K562 (cell line): ENCODE measurements at regions not wholly inside any gene's neighbourhood (a gene's known extent, or its start where the extent isn't known, plus 50 kb on each side); places are given as distances from the start of the nearest gene placed in this dataset.

Experiments used
- ATAC-seq: fragments of 200-7000 bp; cut with Tn5 transposase; 3 replicates; pipeline ENCODE4 v1.9.1; 2020; ENCODE audit warnings: moderate library complexity
- BruUV-seq: library from RNA; stranded (reverse); fragments of 400-500 nt; replicated peaks from 2 replicates; lab custom pipeline; 2021; lab: Mats Ljungman, UMichigan
- CTCF ChIA-PET: fragments of 300-600 bp; formaldehyde crosslinking; extraction: SDS; loops from one replicate; lab custom pipeline; 2021; ENCODE audit warnings: low intra/inter-chr PET ratio; lab: Yijun Ruan, JAX
- POLR2A ChIA-PET: fragments of 300-600, 350-650 bp; sonication (Branson Sonifier 250); formaldehyde crosslinking; extraction: SDS; loops from one replicate; lab custom pipeline; 2021; ENCODE audit warnings: antibody characterized with exemption, inconsistent platforms; lab: Yijun Ruan, JAX
- DNase-seq, 4 experiments: peaks; one replicate each; pipeline versions ENCODE4 v3.0.0 to v3.0.0-alpha.2; 2011 to 2018; ENCODE audit warnings: low spot score in 3 of 4, mixed read lengths in 3 of 4; ENCODE audit errors: extremely low read depth in 1 of 4
- FAIRE-seq: peaks from 2 replicates; lab custom pipeline; 2011; peaks lifted over from hg19 to GRCh38; lab: Jason Lieb, UNC
- H2AFZ ChIP-seq: 2 replicates; pipeline ENCODE4 v1.6.0; 2011; ENCODE audit warnings: low read depth, low read length, control low read depth, inconsistent platforms
- H3K27ac ChIP-seq: fragments of 200-600 bp; 3 replicates; pipeline ENCODE4 v1.8.0; 2011; ENCODE audit warnings: low read depth, mild to moderate bottlenecking, control low read depth, inconsistent platforms, low read length, moderate library complexity, mixed read lengths; ENCODE audit errors: extremely low read depth
- H3K27me3 ChIP-seq, 2 experiments: fragments of 300-600 bp in 1 of 2; 2 replicates in 1 of 2; 3 replicates in 1 of 2; pipeline versions ENCODE4 v1.6.0 to v1.8.0; 2011; ENCODE audit warnings: inconsistent platforms in 2 of 2, low read length in 2 of 2, mild to moderate bottlenecking in 1 of 2, mixed read lengths in 1 of 2, moderate library complexity in 1 of 2; ENCODE audit not compliant: control insufficient read depth in 2 of 2, insufficient read depth in 2 of 2
- H3K36me3 ChIP-seq: fragments of 300-600 bp; 3 replicates; pipeline ENCODE4 v1.8.0; 2011; ENCODE audit warnings: mild to moderate bottlenecking, low read length, inconsistent platforms; ENCODE audit not compliant: control insufficient read depth, insufficient read depth
- H3K4me1 ChIP-seq, 2 experiments: fragments of 200-600 bp in 1 of 2; replicated peaks in 1 of 2; 2 replicates in 1 of 2; 3 replicates in 1 of 2; pipeline versions ENCODE4 v1.5.1 to v1.8.0; 2011; ENCODE audit warnings: inconsistent platforms in 2 of 2, low read length in 2 of 2, mild to moderate bottlenecking in 1 of 2, mixed read lengths in 1 of 2, moderate library complexity in 1 of 2; ENCODE audit not compliant: control insufficient read depth in 2 of 2, insufficient read depth in 2 of 2
- H3K4me2 ChIP-seq: 2 replicates; pipeline ENCODE4 v1.6.1; 2011; ENCODE audit warnings: low read length, control low read depth, inconsistent platforms, mixed read lengths; ENCODE audit not compliant: insufficient read depth
- H3K4me3 ChIP-seq: fragments of 200-600 bp; sonication (generic), shearing (Covaris generic); 2 replicates; pipeline ENCODE4 v1.5.1; 2016; ENCODE audit warnings: control low read depth, inconsistent platforms
- H3K79me2 ChIP-seq: fragments of 200-600 bp; 3 replicates; pipeline ENCODE4 v1.8.0; 2011; ENCODE audit warnings: low read length, inconsistent platforms; ENCODE audit not compliant: control insufficient read depth, insufficient read depth
- H3K9ac ChIP-seq, 2 experiments: 2 replicates each; pipeline versions ENCODE4 v1.6.0 to v1.6.1; 2011; ENCODE audit warnings: low read depth in 2 of 2, low read length in 2 of 2, control low read depth in 1 of 2, inconsistent platforms in 1 of 2, mild to moderate bottlenecking in 1 of 2, mixed read lengths in 1 of 2; ENCODE audit not compliant: insufficient read depth in 1 of 2
- H3K9me1 ChIP-seq: one replicate; pipeline ENCODE4 v1.6.0; 2011; ENCODE audit warnings: inconsistent platforms, mild to moderate bottlenecking, low read length, moderate library complexity; ENCODE audit not compliant: control insufficient read depth, insufficient read depth
- H3K9me3 ChIP-seq: replicated peaks from 2 replicates; pipeline ENCODE4 v1.5.1; 2011; ENCODE audit warnings: low read depth, low read length, inconsistent platforms; ENCODE audit not compliant: control insufficient read depth, insufficient read depth
- H4K20me1 ChIP-seq: replicated peaks from 2 replicates; pipeline ENCODE4 v1.6.1; 2011; ENCODE audit warnings: low read length, inconsistent platforms, mixed read lengths; ENCODE audit not compliant: control insufficient read depth, insufficient read depth
- CEBPZ ChIP-seq: fragments of 150-350 bp; IDR thresholded peaks from 2 replicates; pipeline ENCODE4 v1.6.1; 2014; ENCODE audit warnings: low read depth, mild to moderate bottlenecking, low read length, borderline replicate concordance
- KDM4B ChIP-seq, 2 experiments: fragments of 450-650 bp in 1 of 2; sonication (generic) in 1 of 2; IDR thresholded peaks; 2 replicates each; pipeline ENCODE4 v1.6.1; 2016 to 2017; ENCODE audit warnings: borderline replicate concordance in 2 of 2, antibody characterized with exemption in 1 of 2, low read depth in 1 of 2, mild to moderate bottlenecking in 1 of 2
- SMAD4 ChIP-seq: fragments of 250-450 bp; sonication (Bioruptor Pico); conservative IDR thresholded peaks from 2 replicates; pipeline ENCODE4 v1.8.0; 2021; ENCODE audit warnings: inconsistent platforms, mild to moderate bottlenecking, moderate library complexity
- ZC3H4 ChIP-seq: sonication (generic); formaldehyde crosslinking; IDR thresholded peaks from 2 replicates; pipeline ENCODE4 v1.9.0; 2021; ENCODE audit warnings: missing genetic modification reagents, borderline replicate concordance
- ZNF764 ChIP-seq: fragments of 250-450 bp; sonication (Bioruptor Pico); IDR thresholded peaks from 2 replicates; pipeline ENCODE4 v1.4.0; 2020; ENCODE audit warnings: low read depth, mild to moderate bottlenecking, moderate library complexity
- WGBS: fragments of 100-300 bp; shearing (Covaris generic); methylation state at CpG from one replicate; pipeline ENCODE4 v1.1.6; 2016; ENCODE audit warnings: low coverage, mixed read lengths; ENCODE audit not compliant: insufficient coverage; ENCODE audit errors: missing lambda C conversion rate; 5-methylcytosine and 5-hydroxymethylcytosine counted together
- in situ Hi-C: fragments of 300-500 bp; cut with MboI; formaldehyde crosslinking; loops from 4 replicates; pipeline ENCODE4 v1.15.0; 2018; ENCODE audit warnings: inconsistent platforms, mixed read lengths
- intact Hi-C: fragments of 100-400 bp; cut with micrococcal nuclease; formaldehyde crosslinking; loops from 2 replicates; pipeline ENCODE4 v1.14.2; 2022

DNA sequence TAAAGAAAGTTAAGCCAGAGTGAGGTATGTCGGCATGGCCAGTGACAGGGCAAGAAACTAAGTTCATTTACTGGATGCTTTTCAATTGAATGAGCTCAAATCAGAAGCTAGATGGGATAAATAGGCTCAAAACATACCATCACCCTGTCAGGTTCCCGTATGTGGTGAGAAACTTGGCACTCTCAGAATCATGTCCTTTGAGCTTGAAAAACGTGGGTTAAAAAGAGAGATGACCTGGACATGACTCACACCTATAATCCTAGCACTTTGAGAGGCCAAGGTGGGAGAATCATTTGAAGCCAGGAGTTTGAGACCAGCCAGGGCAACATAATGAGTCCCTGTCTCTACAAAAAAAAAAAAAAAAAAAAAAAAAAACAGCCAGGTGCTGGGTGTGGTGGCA, 121.7 kb upstream of the RGMB start:
- in situ Hi-C loops (no loop called here), intact Hi-C loops (no loop called here)
- no peaks in the 10 kb centered on the region for H3K36me3 ChIP-seq
- no peak overlapping the region for H3K27ac ChIP-seq
- H3K9ac ChIP-seq: no peak overlapping the region
- ChIA-PET CTCF (no interaction called here), POLR2A (no interaction called here)
- H4K20me1 ChIP-seq: no peaks in the 10 kb centered on the region
- no peaks in the 10 kb centered on the region for H3K27me3 ChIP-seq
- no peak overlapping the region for H2AFZ ChIP-seq
- no peaks in the 10 kb centered on the region for H3K4me1 ChIP-seq
- no peak for DNase-seq
- no peak for TF ChIP-seq ZNF764 (CRISPR knock-in tag)
- TF ChIP-seq ZC3H4: no peak
- no peak for TF ChIP-seq KDM4B (IDR thresholded peaks at IDR 0.05; ENCODE audit: borderline replicate concordance in 2 of 2, low read depth in 1 of 2)
- FAIRE-seq: no peak
- no peaks in the 10 kb centered on the region for H3K79me2 ChIP-seq
- H3K4me3 ChIP-seq: no peak overlapping the region
- no peaks in the 10 kb centered on the region for H3K9me1 ChIP-seq
- 0% methylated on average over 3 of the region's 3 CpGs for WGBS
- no peak for ATAC-seq
- H3K9me3 ChIP-seq: no peaks in the 10 kb centered on the region; the same call in 1 of the 2 replicates
- no peak overlapping the region for H3K4me2 ChIP-seq
- BruUV-seq: no TSS peak

GRCh38 chr5:98656125-98656795, 117.2 kb upstream of the RGMB start:
- Histone ChIP-seq H3K4me2 (no peak overlapping the region), H3K4me3 (no peak overlapping the region), H3K79me2 (no peaks in the 10 kb centered on the region), H3K4me1 (no peaks in the 10 kb centered on the region), H3K9me1 (no peaks in the 10 kb centered on the region), H3K27ac (no peak overlapping the region), H3K9ac (no peak overlapping the region), H2AFZ (no peak overlapping the region), H4K20me1 (no peaks in the 10 kb centered on the region), H3K36me3 (no peaks in the 10 kb centered on the region), H3K9me3 (no peaks in the 10 kb centered on the region; the same call in 1 of the 2 replicates), H3K27me3 (no peaks in the 10 kb centered on the region)
- ATAC-seq (no peak), FAIRE-seq (no peak), DNase-seq (no peak)
- 0% methylated on average over 3 of the region's 3 CpGs for WGBS
- no TSS peak for BruUV-seq
- intact Hi-C loops: no loop called here
- CTCF ChIA-PET: no interaction called here
- TF ChIP-seq CEBPZ (no peak), SMAD4 (CRISPR knock-in tag) (no peak)
- in situ Hi-C loops: no loop called here
- POLR2A ChIA-PET: no interaction called here
